IPS DF 6.9 (cell line): ENCODE measurements at regions not wholly inside any gene's neighbourhood (a gene's known extent, or its start where the extent isn't known, plus 50 kb on each side); places are given as distances from the start of the nearest gene placed in this dataset.

Source experiments
- DNase-seq: peaks from one replicate; pipeline ENCODE4 v3.0.0-alpha.2; 2013; ENCODE audit warnings: low read depth, low spot score
- H3K27ac ChIP-seq: one replicate; pipeline ENCODE4 v1.5.1; 2013; ENCODE audit warnings: low read length, control low read depth
- H3K27me3 ChIP-seq: 2 replicates; pipeline ENCODE4 v1.6.1; 2013; ENCODE audit warnings: mild to moderate bottlenecking, low read length; ENCODE audit not compliant: control insufficient read depth, insufficient read depth
- H3K36me3 ChIP-seq: 2 replicates; pipeline ENCODE4 v1.6.1; 2013; ENCODE audit warnings: low read length; ENCODE audit not compliant: control insufficient read depth, insufficient read depth
- H3K4me1 ChIP-seq: 2 replicates; pipeline ENCODE4 v1.6.1; 2013; ENCODE audit warnings: low read length; ENCODE audit not compliant: control insufficient read depth, insufficient read depth
- H3K4me3 ChIP-seq: 2 replicates; pipeline ENCODE4 v1.5.1; 2013; ENCODE audit warnings: mild to moderate bottlenecking, low read length
- H3K9me3 ChIP-seq: 2 replicates; pipeline ENCODE4 v1.6.1; 2013; ENCODE audit warnings: low read length, inconsistent platforms; ENCODE audit not compliant: control insufficient read depth, insufficient read depth
- WGBS: extraction: QIAGEN DNeasy Blood & Tissue Kit; methylation state at CpG from one replicate; pipeline ENCODE4 v1.1.7; 2013; ENCODE audit warnings: mixed read lengths, missing lambda C conversion rate; ENCODE audit not compliant: insufficient read length, insufficient coverage; 5-methylcytosine and 5-hydroxymethylcytosine counted together

GRCh38 chr9:3696368-3696767, 170.6 kb upstream of the RFX3 start:
- Histone ChIP-seq H3K9me3 (no peaks in the 10 kb centered on the region), H3K27me3 (no peaks in the 10 kb centered on the region), H3K4me3 (no peak overlapping the region), H3K27ac (no peak overlapping the region), H3K36me3 (no peaks in the 10 kb centered on the region), H3K4me1 (peaks cover 2% of the 10 kb centered on the region; the same call in 1 of the 2 replicates)
- no CpG with 5 or more reads among the region's 2 CpGs for WGBS
- DNase-seq, result peak; percentile 33

- H3K27me3 ChIP-seq, result no peaks in the 10 kb centered on the region
- peaks cover 2% of the 10 kb centered on the region; the same call in 1 of the 2 replicates for H3K4me1 ChIP-seq
- H3K9me3 ChIP-seq, result no peaks in the 10 kb centered on the region
- no CpG with 5 or more reads among the region's 1 CpG for WGBS
- no peak overlapping the region for H3K27ac ChIP-seq
- H3K4me3 ChIP-seq, result no peak overlapping the region
- H3K36me3 ChIP-seq, result no peaks in the 10 kb centered on the region
- DNase-seq, result no peak
Observed at GRCh38 chr9:3692606-3693005, 166.8 kb upstream of the RFX3 start.

GRCh38 chr9:3689555-3689954, 163.8 kb upstream of the RFX3 start:
- Histone ChIP-seq H3K4me3 (no peak overlapping the region), H3K4me1 (no peaks in the 10 kb centered on the region), H3K9me3 (no peaks in the 10 kb centered on the region), H3K27ac (no peak overlapping the region), H3K36me3 (no peaks in the 10 kb centered on the region), H3K27me3 (no peaks in the 10 kb centered on the region)
- WGBS, result no CpG with 5 or more reads among the region's 4 CpGs
- DNase-seq, result no peak

GRCh38 chr9:3687145-3687544, 161.3 kb upstream of the RFX3 start:
- Histone ChIP-seq H3K4me3 (no peak overlapping the region), H3K4me1 (no peaks in the 10 kb centered on the region), H3K27ac (no peak overlapping the region), H3K36me3 (no peaks in the 10 kb centered on the region), H3K27me3 (no peaks in the 10 kb centered on the region), H3K9me3 (no peaks in the 10 kb centered on the region)
- DNase-seq, result no peak

- no peak for DNase-seq
- Histone ChIP-seq H3K27ac (no peak overlapping the region), H3K9me3 (no peaks in the 10 kb centered on the region), H3K36me3 (no peaks in the 10 kb centered on the region), H3K27me3 (no peaks in the 10 kb centered on the region), H3K4me3 (no peak overlapping the region), H3K4me1 (no peaks in the 10 kb centered on the region)
- WGBS, result no CpG with 5 or more reads among the region's 3 CpGs
Observed at GRCh38 chr9:3682186-3682585, 156.4 kb upstream of the RFX3 start.

GRCh38 chr9:3677541-3677940, 151.7 kb upstream of the RFX3 start:
- Histone ChIP-seq H3K4me3 (no peak overlapping the region), H3K27me3 (no peaks in the 10 kb centered on the region), H3K36me3 (no peaks in the 10 kb centered on the region), H3K4me1 (no peaks in the 10 kb centered on the region), H3K9me3 (no peaks in the 10 kb centered on the region), H3K27ac (no peak overlapping the region)
- DNase-seq, result no peak
- WGBS, result no CpG with 5 or more reads among the region's 4 CpGs

- no peak overlapping the region for H3K4me3 ChIP-seq
Observed at GRCh38 chr9:3676766-3677165, 151.0 kb upstream of the RFX3 start.

GRCh38 chr9:3675946-3676345, 150.1 kb upstream of the RFX3 start:
- H3K4me3 ChIP-seq, result no peak overlapping the region
- no peaks in the 10 kb centered on the region for H3K27me3 ChIP-seq
- no peaks in the 10 kb centered on the region for H3K36me3 ChIP-seq
- H3K4me1 ChIP-seq, result no peaks in the 10 kb centered on the region
- no peak overlapping the region for H3K27ac ChIP-seq
- WGBS, result 100% methylated on average over 2 of the region's 2 CpGs
- H3K9me3 ChIP-seq, result no peaks in the 10 kb centered on the region
- no peak for DNase-seq

More at GRCh38 chr9:3676766-3677165, 151.0 kb upstream of the RFX3 start:
- no peaks in the 10 kb centered on the region for H3K9me3 ChIP-seq
- no peaks in the 10 kb centered on the region for H3K36me3 ChIP-seq
- DNase-seq, result no peak
- WGBS, result no CpG with 5 or more reads among the region's 3 CpGs
- H3K27me3 ChIP-seq, result no peaks in the 10 kb centered on the region
- H3K27ac ChIP-seq, result no peak overlapping the region
- no peaks in the 10 kb centered on the region for H3K4me1 ChIP-seq

GRCh38 chr9:3674561-3674960, 148.8 kb upstream of the RFX3 start:
- no peaks in the 10 kb centered on the region for H3K36me3 ChIP-seq
- H3K4me3 ChIP-seq, result no peak overlapping the region
- H3K27ac ChIP-seq, result no peak overlapping the region
- H3K4me1 ChIP-seq, result no peaks in the 10 kb centered on the region
- no peak for DNase-seq
- no CpG with 5 or more reads among the region's 5 CpGs for WGBS
- no peaks in the 10 kb centered on the region for H3K27me3 ChIP-seq
- no peaks in the 10 kb centered on the region for H3K9me3 ChIP-seq

- Histone ChIP-seq H3K4me3 (no peak overlapping the region), H3K27me3 (no peaks in the 10 kb centered on the region), H3K4me1 (no peaks in the 10 kb centered on the region), H3K9me3 (no peaks in the 10 kb centered on the region), H3K36me3 (no peaks in the 10 kb centered on the region), H3K27ac (no peak overlapping the region)
- DNase-seq, result no peak
- WGBS, result no CpG with 5 or more reads among the region's 5 CpGs
Observed at GRCh38 chr9:3672399-3672798, 146.6 kb upstream of the RFX3 start.

- Histone ChIP-seq H3K36me3 (no peaks in the 10 kb centered on the region), H3K4me3 (no peak overlapping the region), H3K27me3 (no peaks in the 10 kb centered on the region), H3K27ac (no peak overlapping the region), H3K4me1 (no peaks in the 10 kb centered on the region), H3K9me3 (no peaks in the 10 kb centered on the region)
- no CpG with 5 or more reads among the region's 1 CpG for WGBS
- no peak for DNase-seq
Observed at GRCh38 chr9:3664044-3664443, 138.2 kb upstream of the RFX3 start.
